Heart left ventricle (tissue), 16 donors: ENCODE measurements at regions not wholly inside any gene's neighbourhood (a gene's known extent, or its start where the extent isn't known, plus 50 kb on each side); places are given as distances from the start of the nearest gene placed in this dataset.
"Not testable (repeated sequence)": the region's sequence is repeated elsewhere in the genome, so short reads cannot be mapped to it uniquely, and the experiment has no call there.

ENCODE experiments used
- ATAC-seq, 4 donors: fragments of 200-7000 bp; cut with Tn5 transposase; one replicate each; pipeline ENCODE4 v1.9.1; 2020 to 2022; ENCODE audit warnings: moderate library complexity in 4 of 4, mild to moderate bottlenecking in 3 of 4, moderate number of reproducible peaks in 1 of 4
- DNase-seq, 5 donors: peaks; one replicate each; pipeline ENCODE4 v3.0.0-alpha.2; 2020
- H3K27ac ChIP-seq, 12 donors: fragments of 200-600 bp; sonication (generic) in 4 of 12; one replicate each; pipeline versions ENCODE4 v1.5.0 to v1.8.0; 2016 to 2022; ENCODE audit warnings: mild to moderate bottlenecking in 2 of 12
- H3K27me3 ChIP-seq, 9 donors: fragments of 200-600 bp; sonication (generic) in 2 of 9; one replicate each; pipeline versions ENCODE4 v1.5.1 to v1.8.0; 2016 to 2022; ENCODE audit warnings: mild to moderate bottlenecking in 3 of 9
- H3K36me3 ChIP-seq, 9 donors: fragments of 200-600 bp; sonication (generic) in 2 of 9; one replicate each; pipeline versions ENCODE4 v1.5.0 to v1.8.0; 2018 to 2022; ENCODE audit warnings: mild to moderate bottlenecking in 2 of 9
- H3K4me1 ChIP-seq, 12 donors: fragments of 200-600 bp; sonication (generic) in 4 of 12; one replicate each; pipeline versions ENCODE4 v1.5.0 to v1.8.0; 2016 to 2022; ENCODE audit warnings: mild to moderate bottlenecking in 3 of 12
- H3K4me3 ChIP-seq, 12 donors: fragments of 200-600 bp; sonication (generic) in 4 of 12; one replicate each; pipeline versions ENCODE4 v1.5.0 to v1.8.0; 2017 to 2022; ENCODE audit warnings: mild to moderate bottlenecking in 9 of 12, moderate library complexity in 4 of 12
- H3K9me3 ChIP-seq, 12 donors: fragments of 200-600 bp; sonication (generic) in 4 of 12; one replicate each; pipeline versions ENCODE4 v1.5.0 to v1.8.0; 2016 to 2022; ENCODE audit warnings: mild to moderate bottlenecking in 1 of 12
- CTCF ChIP-seq, 12 donors: fragments of 200-600 bp; sonication (generic) in 4 of 12; IDR thresholded peaks; one replicate each; pipeline versions ENCODE4 v1.5.0 to v1.8.0; 2018 to 2022; ENCODE audit warnings: antibody characterized with exemption in 12 of 12, mild to moderate bottlenecking in 5 of 12
- POLR2A ChIP-seq, 2 donors: fragments of 450-650 bp; IDR thresholded peaks; one replicate each; pipeline ENCODE4 v1.6.1; 2017; ENCODE audit warnings: antibody characterized with exemption in 2 of 2, mild to moderate bottlenecking in 2 of 2, moderate library complexity in 2 of 2
- WGBS, 4 donors: extraction: QIAGEN DNeasy Blood & Tissue Kit in 2 of 4; methylation state at CpG; one replicate each; pipeline versions ENCODE4 v1.1.5 to v1.1.7; 2013 to 2018; 5-methylcytosine and 5-hydroxymethylcytosine counted together
- intact Hi-C, 10 donors: fragments of 100-400 bp; cut with DNase I; formaldehyde crosslinking; loops; one replicate each; pipeline versions ENCODE4 v1.11.1 to v1.14.2; 2022
- donor health status: ischemic (EF 13 %, LVEDD 7.1; RV severe dilation, severe dysfunction).
- donor health status: healthy with polysubstance abuse.
- donor health status: DM: no; HTN: yes; CAD: no.
- donor health status: DM: no; HTN: no; CAD: no.
- donor health status: ischemic (EF 25% LVEDD 6.9; RV normal size, moderate dysfunction).
- donor health status: ischemic (EF 25% LVEDD 5.7; RV mildly dilated, moderate dysfunction).
- donor health status: healthy.
- donor health status: DM: yes; HTN: yes; CAD: no.
- donor health status: ischemic (EF 35%, LVEDD 5.7; RV mildly dilated, moderate dysfunction).
- donor health status: nonischemic (EF 11% LVEDD 7.7; RV severe dilation, severe dysfunction).
- donor health status: DM: yes; HTN: yes; CAD: no.
- donor health status: PGD.
- donor health status: ischemic (EF 29% LVEDD 5.4; RV normal size, mild dysfunction).
- donor health status: nonischemic (EF 23%, LVEDD 6.1; RV moderate dilation, normal function).

- peaks cover 0 to 3% (median 0%) of the 10 kb centered on the region in 12 donors for H3K9me3 ChIP-seq
- no peak for DNase-seq
- H3K4me3 ChIP-seq = no peak overlapping the region
- no peaks in the 10 kb centered on the region for H3K27me3 ChIP-seq
- TF ChIP-seq CTCF (IDR thresholded peaks at IDR 0.05) = no peak
- no peak for TF ChIP-seq POLR2A (IDR thresholded peaks at IDR 0.05)
- ATAC-seq = no peak
- H3K36me3 ChIP-seq = no peaks in the 10 kb centered on the region
- no peak overlapping the region for H3K27ac ChIP-seq
- WGBS, 4 donors = 89 to 97% (median 91%) methylated on average over 3 of the region's 3 CpGs
- no peaks in the 10 kb centered on the region for H3K4me1 ChIP-seq
- intact Hi-C loops = no loop called here
Measured at GRCh38 chr2:138066139-138066806, 102.0 kb downstream of the HNMT start.

GRCh38 chr2:138066841-138067240 lies 102.6 kb downstream of the HNMT start:
- 84 to 100% (median 92%) methylated on average over 1 of the region's 1 CpG for WGBS, 4 donors
- Histone ChIP-seq H3K27ac (no peak overlapping the region), H3K27me3 (no peaks in the 10 kb centered on the region), H3K4me3 (no peak overlapping the region), H3K9me3 (peaks cover 0 to 3% (median 0%) of the 10 kb centered on the region in 12 donors), H3K36me3 (no peaks in the 10 kb centered on the region), H3K4me1 (no peaks in the 10 kb centered on the region)
- DNase-seq (no peak), ATAC-seq (no peak)
- intact Hi-C loops = no loop called here
- TF ChIP-seq CTCF (IDR thresholded peaks at IDR 0.05) = no peak
- TF ChIP-seq POLR2A (IDR thresholded peaks at IDR 0.05) = no peak

GRCh38 chr2:138068669-138069068 lies 104.4 kb downstream of the HNMT start:
- intact Hi-C loops, H3K36me3 ChIP-seq, H3K9me3 ChIP-seq, H3K4me3 ChIP-seq, H3K4me1 ChIP-seq, ATAC-seq, H3K27ac ChIP-seq, DNase-seq, H3K27me3 ChIP-seq: not testable (repeated sequence)
- WGBS, 4 donors = 78 to 87% (median 81%) methylated on average over 2 of the region's 2 CpGs

- 76 to 90% (median 86%) methylated on average over 7 of the region's 7 CpGs for WGBS, 4 donors
- H3K36me3 ChIP-seq, intact Hi-C loops, H3K27ac ChIP-seq, ATAC-seq, H3K4me1 ChIP-seq, H3K4me3 ChIP-seq, H3K9me3 ChIP-seq, H3K27me3 ChIP-seq, DNase-seq: not testable (repeated sequence)
Measured at GRCh38 chr2:138071042-138071719, 106.9 kb downstream of the HNMT start.

GRCh38 chr2:138071720-138072719 lies 107.7 kb downstream of the HNMT start:
- Histone ChIP-seq H3K4me3 (no peak overlapping the region), H3K4me1 (no peaks in the 10 kb centered on the region), H3K36me3 (no peaks in the 10 kb centered on the region), H3K27ac (no peak overlapping the region), H3K27me3 (no peaks in the 10 kb centered on the region), H3K9me3 (no peaks in the 10 kb centered on the region)
- intact Hi-C loops = no loop called here
- peak in 1 of 4 donors; percentile 62 for ATAC-seq
- no peak for TF ChIP-seq POLR2A (IDR thresholded peaks at IDR 0.05)
- 67 to 73% (median 72%) methylated on average over 7 of the region's 7 CpGs for WGBS, 4 donors
- DNase-seq = no peak
